RWPE1 (cell line): ENCODE measurements at regions not wholly inside any gene's neighbourhood (a gene's known extent, or its start where the extent isn't known, plus 50 kb on each side); places are given as distances from the start of the nearest gene placed in this dataset.

Experiments used
- CTCF ChIA-PET: fragments of 350-600 bp; sonication (Branson Sonifier 250); formaldehyde crosslinking; extraction: SDS; loops from one replicate; lab custom pipeline; 2021; lab: Yijun Ruan, JAX
- POLR2A ChIA-PET: fragments of 400-600 bp; formaldehyde crosslinking; extraction: SDS; loops from one replicate; lab custom pipeline; 2020; ENCODE audit warnings: antibody characterized with exemption; ENCODE audit not compliant: low non-redundant PET; lab: Yijun Ruan, JAX
- DNase-seq: peaks from one replicate; pipeline ENCODE4 v3.0.0; 2012; ENCODE audit warnings: low spot score
- H3K27ac ChIP-seq: fragments of 450-650 bp; 2 replicates; pipeline ENCODE4 v1.5.1; 2017
- TF ChIP-seq, protein P1 (sequence below): fragments of 450-650 bp; conservative IDR thresholded peaks from 2 replicates; pipeline ENCODE4 v1.5.1; 2017; ENCODE audit warnings: low read depth, mild to moderate bottlenecking

DNA sequence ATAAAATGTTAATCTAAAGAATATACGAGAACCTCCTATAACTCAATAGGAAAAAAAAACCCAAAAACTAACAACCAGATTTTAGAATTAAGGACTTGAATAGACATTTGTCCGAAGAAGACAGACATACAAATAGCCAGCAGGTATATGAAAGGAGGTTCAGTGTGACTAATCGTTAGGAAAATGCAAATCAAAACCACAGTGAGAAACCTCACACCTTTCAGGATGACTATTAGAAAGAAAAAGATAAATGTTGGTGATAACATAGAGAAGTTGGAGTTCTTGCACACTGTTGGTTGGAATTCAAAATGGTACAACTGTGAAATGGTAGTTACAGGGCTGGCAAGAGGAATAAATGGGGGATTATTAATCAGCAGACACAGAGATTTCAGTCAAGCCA lies 339.0 kb downstream of the TMEM114 start:
- TF ChIP-seq, protein P1, sequence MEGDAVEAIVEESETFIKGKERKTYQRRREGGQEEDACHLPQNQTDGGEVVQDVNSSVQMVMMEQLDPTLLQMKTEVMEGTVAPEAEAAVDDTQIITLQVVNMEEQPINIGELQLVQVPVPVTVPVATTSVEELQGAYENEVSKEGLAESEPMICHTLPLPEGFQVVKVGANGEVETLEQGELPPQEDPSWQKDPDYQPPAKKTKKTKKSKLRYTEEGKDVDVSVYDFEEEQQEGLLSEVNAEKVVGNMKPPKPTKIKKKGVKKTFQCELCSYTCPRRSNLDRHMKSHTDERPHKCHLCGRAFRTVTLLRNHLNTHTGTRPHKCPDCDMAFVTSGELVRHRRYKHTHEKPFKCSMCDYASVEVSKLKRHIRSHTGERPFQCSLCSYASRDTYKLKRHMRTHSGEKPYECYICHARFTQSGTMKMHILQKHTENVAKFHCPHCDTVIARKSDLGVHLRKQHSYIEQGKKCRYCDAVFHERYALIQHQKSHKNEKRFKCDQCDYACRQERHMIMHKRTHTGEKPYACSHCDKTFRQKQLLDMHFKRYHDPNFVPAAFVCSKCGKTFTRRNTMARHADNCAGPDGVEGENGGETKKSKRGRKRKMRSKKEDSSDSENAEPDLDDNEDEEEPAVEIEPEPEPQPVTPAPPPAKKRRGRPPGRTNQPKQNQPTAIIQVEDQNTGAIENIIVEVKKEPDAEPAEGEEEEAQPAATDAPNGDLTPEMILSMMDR, result no peak
- no peak overlapping the region for H3K27ac ChIP-seq
- POLR2A ChIA-PET, result no interaction called here
- CTCF ChIA-PET, result no interaction called here
- no peak for DNase-seq

DNA sequence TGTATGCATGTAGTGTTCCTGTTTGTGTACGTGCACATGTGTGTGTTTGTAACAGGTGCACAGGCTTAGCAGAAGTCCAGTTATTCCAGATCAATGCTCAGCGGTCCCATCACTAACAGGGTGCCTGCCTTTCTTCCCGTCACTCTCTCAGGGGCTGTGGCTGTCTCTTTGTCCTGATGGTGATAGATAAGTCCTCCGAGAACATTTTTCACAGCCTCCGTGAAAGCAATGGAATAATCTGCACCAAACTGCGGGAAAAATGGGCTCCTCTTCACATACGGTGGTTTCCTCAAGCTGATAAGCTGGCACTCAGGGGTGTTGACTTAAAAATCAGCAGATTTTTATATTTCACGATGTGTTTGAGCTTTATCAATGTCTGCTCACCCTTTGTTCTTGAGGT lies 342.3 kb downstream of the TMEM114 start:
- ChIA-PET POLR2A (no interaction called here), CTCF (no interaction called here)
- TF ChIP-seq, protein P1, result no peak
- DNase-seq, result no peak
- no peak overlapping the region for H3K27ac ChIP-seq

DNA sequence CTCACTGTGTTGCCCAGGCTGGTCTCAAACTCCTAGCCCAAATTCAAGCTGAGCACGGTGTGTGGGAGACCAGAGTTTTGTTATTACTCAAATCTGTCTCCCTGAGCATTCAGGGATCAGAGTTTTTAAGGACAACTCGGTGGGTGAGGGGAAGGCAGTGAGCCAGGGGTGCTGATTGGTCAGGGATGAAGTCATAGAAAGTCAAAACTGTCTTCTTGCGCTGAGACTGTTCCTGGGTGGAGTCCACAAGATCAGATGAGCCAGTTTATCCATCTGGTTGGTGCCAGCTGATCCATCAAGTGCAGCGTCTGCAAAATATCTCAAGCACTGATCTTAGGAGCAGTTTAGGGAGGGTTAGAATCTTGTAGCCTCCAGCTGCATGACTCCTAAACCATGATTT lies 346.3 kb downstream of the TMEM114 start:
- CTCF ChIA-PET, result no interaction called here
- POLR2A ChIA-PET, result no interaction called here
- no peak overlapping the region for H3K27ac ChIP-seq
- TF ChIP-seq, protein P1, result no peak
- no peak for DNase-seq

DNA sequence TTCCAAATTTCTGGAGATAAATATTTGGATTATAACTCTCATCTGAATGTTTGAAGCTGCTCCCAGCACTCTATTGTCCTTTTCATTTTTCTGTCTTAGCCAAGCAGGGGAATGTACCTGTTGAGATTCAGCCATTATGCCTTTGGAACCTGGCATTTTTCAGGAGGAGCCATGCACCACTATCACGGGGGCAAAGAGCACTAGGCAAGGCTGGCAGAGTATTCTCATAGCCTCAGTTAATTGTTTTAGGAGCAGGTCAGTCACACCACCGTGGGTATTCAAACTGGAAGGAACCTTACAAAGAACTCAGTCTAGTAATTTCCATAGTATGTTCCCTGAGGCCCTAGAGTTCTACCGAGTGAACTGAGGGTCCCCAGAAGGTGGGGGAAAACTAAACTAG lies 348.9 kb downstream of the TMEM114 start:
- no peak overlapping the region for H3K27ac ChIP-seq
- CTCF ChIA-PET, result no interaction called here
- DNase-seq, result no peak
- POLR2A ChIA-PET, result no interaction called here
- TF ChIP-seq, protein P1, result no peak

DNA sequence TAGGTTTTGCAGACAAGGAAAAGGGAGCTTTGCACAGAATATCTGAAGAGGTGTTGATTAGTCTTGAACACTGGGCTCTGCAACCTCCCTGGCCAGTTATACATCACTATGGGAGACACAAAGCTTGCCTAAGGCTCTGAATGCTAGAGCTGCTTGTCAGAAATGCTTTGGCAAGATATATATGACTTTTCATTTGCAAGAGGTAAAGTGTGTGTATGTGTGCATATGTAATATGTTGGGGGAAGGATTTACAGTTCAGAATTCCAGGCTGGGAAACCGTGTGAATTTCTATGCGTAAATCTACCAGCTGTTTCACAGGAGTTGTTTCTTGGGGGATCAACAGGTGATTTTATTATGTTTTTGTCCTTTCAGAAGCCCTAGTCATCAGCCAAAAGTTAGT lies 350.9 kb downstream of the TMEM114 start:
- no peak overlapping the region for H3K27ac ChIP-seq
- DNase-seq, result no peak
- ChIA-PET POLR2A (no interaction called here), CTCF (no interaction called here)
- TF ChIP-seq, protein P1, result no peak

DNA sequence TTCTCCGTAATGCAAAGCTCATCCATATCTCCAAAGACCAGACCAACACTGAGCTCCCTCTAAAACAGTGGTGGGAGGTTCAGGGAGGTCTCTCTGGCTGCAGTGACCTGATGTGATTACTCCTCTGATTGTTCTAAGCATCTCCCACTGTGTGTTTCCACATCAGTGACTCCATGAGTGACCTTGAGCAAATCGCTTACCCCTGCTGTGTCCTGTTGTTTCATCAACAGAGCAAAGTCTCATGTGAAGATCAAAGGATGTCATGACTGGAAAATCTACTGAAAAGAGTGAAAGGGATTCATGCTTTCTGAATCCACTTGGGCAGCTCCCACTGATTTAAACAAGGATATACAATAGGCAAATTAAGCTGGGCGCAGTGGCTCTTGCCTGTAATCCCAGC lies 352.9 kb downstream of the TMEM114 start:
- DNase-seq, result no peak
- ChIA-PET CTCF (interaction anchor here (0.5 to 0.6 kb wide), 2 partner anchors 196 to 269 kb away, joined by 4 read pairs; no protein-coding TSS in a partner anchor), POLR2A (no interaction called here)
- no peak overlapping the region for H3K27ac ChIP-seq
- TF ChIP-seq, protein P1, result no peak
